K562 (cell line): ENCODE measurements at regions not wholly inside any gene's neighbourhood (a gene's known extent, or its start where the extent isn't known, plus 50 kb on each side); places are given as distances from the start of the nearest gene placed in this dataset.

Experiments
- ATAC-seq: fragments of 200-7000 bp; cut with Tn5 transposase; 3 replicates; pipeline ENCODE4 v1.9.1; 2020; ENCODE audit warnings: moderate library complexity
- BruUV-seq: library from RNA; stranded (reverse); fragments of 400-500 nt; replicated peaks from 2 replicates; lab custom pipeline; 2021; lab: Mats Ljungman, UMichigan
- CTCF ChIA-PET: fragments of 300-600 bp; formaldehyde crosslinking; extraction: SDS; loops from one replicate; lab custom pipeline; 2021; ENCODE audit warnings: low intra/inter-chr PET ratio; lab: Yijun Ruan, JAX
- POLR2A ChIA-PET: fragments of 300-600, 350-650 bp; sonication (Branson Sonifier 250); formaldehyde crosslinking; extraction: SDS; loops from one replicate; lab custom pipeline; 2021; ENCODE audit warnings: antibody characterized with exemption, inconsistent platforms; lab: Yijun Ruan, JAX
- DNase-seq, 4 experiments: peaks; one replicate each; pipeline versions ENCODE4 v3.0.0 to v3.0.0-alpha.2; 2011 to 2018; ENCODE audit warnings: low spot score in 3 of 4, mixed read lengths in 3 of 4; ENCODE audit errors: extremely low read depth in 1 of 4
- FAIRE-seq: peaks from 2 replicates; lab custom pipeline; 2011; peaks lifted over from hg19 to GRCh38; lab: Jason Lieb, UNC
- H2AFZ ChIP-seq: 2 replicates; pipeline ENCODE4 v1.6.0; 2011; ENCODE audit warnings: low read depth, low read length, control low read depth, inconsistent platforms
- H3K27ac ChIP-seq: fragments of 200-600 bp; 3 replicates; pipeline ENCODE4 v1.8.0; 2011; ENCODE audit warnings: low read depth, mild to moderate bottlenecking, control low read depth, inconsistent platforms, low read length, moderate library complexity, mixed read lengths; ENCODE audit errors: extremely low read depth
- H3K27me3 ChIP-seq, 2 experiments: fragments of 300-600 bp in 1 of 2; 2 replicates in 1 of 2; 3 replicates in 1 of 2; pipeline versions ENCODE4 v1.6.0 to v1.8.0; 2011; ENCODE audit warnings: inconsistent platforms in 2 of 2, low read length in 2 of 2, mild to moderate bottlenecking in 1 of 2, mixed read lengths in 1 of 2, moderate library complexity in 1 of 2; ENCODE audit not compliant: control insufficient read depth in 2 of 2, insufficient read depth in 2 of 2
- H3K36me3 ChIP-seq: fragments of 300-600 bp; 3 replicates; pipeline ENCODE4 v1.8.0; 2011; ENCODE audit warnings: mild to moderate bottlenecking, low read length, inconsistent platforms; ENCODE audit not compliant: control insufficient read depth, insufficient read depth
- H3K4me1 ChIP-seq, 2 experiments: fragments of 200-600 bp in 1 of 2; replicated peaks in 1 of 2; 2 replicates in 1 of 2; 3 replicates in 1 of 2; pipeline versions ENCODE4 v1.5.1 to v1.8.0; 2011; ENCODE audit warnings: inconsistent platforms in 2 of 2, low read length in 2 of 2, mild to moderate bottlenecking in 1 of 2, mixed read lengths in 1 of 2, moderate library complexity in 1 of 2; ENCODE audit not compliant: control insufficient read depth in 2 of 2, insufficient read depth in 2 of 2
- H3K4me2 ChIP-seq: 2 replicates; pipeline ENCODE4 v1.6.1; 2011; ENCODE audit warnings: low read length, control low read depth, inconsistent platforms, mixed read lengths; ENCODE audit not compliant: insufficient read depth
- H3K4me3 ChIP-seq: fragments of 200-600 bp; sonication (generic), shearing (Covaris generic); 2 replicates; pipeline ENCODE4 v1.5.1; 2016; ENCODE audit warnings: control low read depth, inconsistent platforms
- H3K79me2 ChIP-seq: fragments of 200-600 bp; 3 replicates; pipeline ENCODE4 v1.8.0; 2011; ENCODE audit warnings: low read length, inconsistent platforms; ENCODE audit not compliant: control insufficient read depth, insufficient read depth
- H3K9ac ChIP-seq, 2 experiments: 2 replicates each; pipeline versions ENCODE4 v1.6.0 to v1.6.1; 2011; ENCODE audit warnings: low read depth in 2 of 2, low read length in 2 of 2, control low read depth in 1 of 2, inconsistent platforms in 1 of 2, mild to moderate bottlenecking in 1 of 2, mixed read lengths in 1 of 2; ENCODE audit not compliant: insufficient read depth in 1 of 2
- H3K9me1 ChIP-seq: one replicate; pipeline ENCODE4 v1.6.0; 2011; ENCODE audit warnings: inconsistent platforms, mild to moderate bottlenecking, low read length, moderate library complexity; ENCODE audit not compliant: control insufficient read depth, insufficient read depth
- H3K9me3 ChIP-seq: replicated peaks from 2 replicates; pipeline ENCODE4 v1.5.1; 2011; ENCODE audit warnings: low read depth, low read length, inconsistent platforms; ENCODE audit not compliant: control insufficient read depth, insufficient read depth
- H4K20me1 ChIP-seq: replicated peaks from 2 replicates; pipeline ENCODE4 v1.6.1; 2011; ENCODE audit warnings: low read length, inconsistent platforms, mixed read lengths; ENCODE audit not compliant: control insufficient read depth, insufficient read depth
- ETV1 ChIP-seq: fragments of 450-650 bp; conservative IDR thresholded peaks from 2 replicates; pipeline ENCODE4 v1.6.1; 2016; ENCODE audit warnings: missing genetic modification characterization, control low read depth, low read depth, missing compliant biosample characterization
- FOXK1 ChIP-seq: sonication (generic); formaldehyde crosslinking; IDR thresholded peaks from 2 replicates; pipeline ENCODE4 v1.8.0; 2022; ENCODE audit warnings: missing genetic modification reagents, mild to moderate bottlenecking, borderline replicate concordance
- FUS ChIP-seq: fragments of 200-400 bp; formaldehyde crosslinking; optimal IDR thresholded peaks from 2 replicates; pipeline ENCODE3; 2017; ENCODE audit warnings: low read depth, low read length
- JUND ChIP-seq, 2 experiments: IDR thresholded peaks; 2 replicates in 1 of 2; 3 replicates in 1 of 2; pipeline ENCODE4 v1.6.1; 2011; ENCODE audit warnings: borderline replicate concordance in 2 of 2, low read depth in 2 of 2, low read length in 2 of 2, improper control_type of control experiment in 1 of 2, missing biosample characterization in 1 of 2, missing genetic modification characterization in 1 of 2, missing genetic modification reagents in 1 of 2
- KDM2B ChIP-seq: fragments of 250-450 bp; sonication (Bioruptor Pico); IDR thresholded peaks from 2 replicates; pipeline ENCODE4 v1.8.0; 2021; ENCODE audit warnings: mild to moderate bottlenecking, moderate library complexity
- KLF13 ChIP-seq: fragments of 450-650 bp; IDR thresholded peaks from 2 replicates; pipeline ENCODE4 v1.6.1; 2016; ENCODE audit warnings: missing genetic modification characterization, low read depth, mild to moderate bottlenecking, missing compliant biosample characterization, moderate library complexity, borderline replicate concordance
- MLLT1 ChIP-seq, 2 experiments: fragments of 450-650 bp; IDR thresholded peaks; 2 replicates each; pipeline ENCODE4 v1.6.1; 2016
- POLR3G ChIP-seq: IDR thresholded peaks from 2 replicates; pipeline ENCODE4 v1.6.1; 2011; ENCODE audit not compliant: insufficient read length, insufficient replicate concordance; ENCODE audit errors: extremely low read depth
- PYGO2 ChIP-seq: fragments of 450-650 bp; IDR thresholded peaks from 2 replicates; pipeline ENCODE4 v1.6.1; 2016; ENCODE audit warnings: mild to moderate bottlenecking, missing genetic modification characterization, moderate library complexity, missing compliant biosample characterization
- TCFL5 ChIP-seq: fragments of 250-450 bp; sonication (Bioruptor Pico); conservative IDR thresholded peaks from 2 replicates; pipeline ENCODE4 v1.6.1; 2021; ENCODE audit warnings: mild to moderate bottlenecking, moderate library complexity, matching md5 sums
- TSC22D4 ChIP-seq: fragments of 450-650 bp; IDR thresholded peaks from 2 replicates; pipeline ENCODE4 v1.6.1; 2016; ENCODE audit warnings: missing genetic modification characterization, missing biosample characterization, control low read depth
- XRCC4 ChIP-seq: IDR thresholded peaks from one replicate; pipeline ENCODE4 v1.6.1; 2011; ENCODE audit not compliant: insufficient read depth, insufficient read length; ENCODE audit errors: extremely low read depth
- ZNF217 ChIP-seq: sonication (generic); formaldehyde crosslinking; IDR thresholded peaks from 2 replicates; pipeline ENCODE4 v1.8.0; 2022; ENCODE audit warnings: mild to moderate bottlenecking, missing genetic modification reagents
- ZNF3 ChIP-seq: fragments of 250-450 bp; sonication (Bioruptor Pico); IDR thresholded peaks from 2 replicates; pipeline ENCODE4 v1.5.0; 2021; ENCODE audit warnings: mild to moderate bottlenecking, moderate library complexity
- WGBS: fragments of 100-300 bp; shearing (Covaris generic); methylation state at CpG from one replicate; pipeline ENCODE4 v1.1.6; 2016; ENCODE audit warnings: low coverage, mixed read lengths; ENCODE audit not compliant: insufficient coverage; ENCODE audit errors: missing lambda C conversion rate; 5-methylcytosine and 5-hydroxymethylcytosine counted together
- in situ Hi-C: fragments of 300-500 bp; cut with MboI; formaldehyde crosslinking; loops from 4 replicates; pipeline ENCODE4 v1.15.0; 2018; ENCODE audit warnings: inconsistent platforms, mixed read lengths
- intact Hi-C: fragments of 100-400 bp; cut with micrococcal nuclease; formaldehyde crosslinking; loops from 2 replicates; pipeline ENCODE4 v1.14.2; 2022
- TF ChIP-seq, protein P1 (sequence below), 2 experiments: IDR thresholded peaks in 1 of 2; conservative IDR thresholded peaks in 1 of 2; 2 replicates each; pipeline ENCODE4 v1.6.1; 2016; ENCODE audit warnings: low read depth in 2 of 2, mild to moderate bottlenecking in 1 of 2, missing compliant biosample characterization in 1 of 2, missing genetic modification characterization in 1 of 2, moderate library complexity in 1 of 2

- Histone ChIP-seq H3K9me3 (no peaks in the 10 kb centered on the region), H3K36me3 (no peaks in the 10 kb centered on the region), H2AFZ (no peak overlapping the region), H3K9me1 (no peaks in the 10 kb centered on the region), H4K20me1 (no peaks in the 10 kb centered on the region), H3K4me1 (no peaks in the 10 kb centered on the region), H3K79me2 (no peaks in the 10 kb centered on the region), H3K4me3 (no peak overlapping the region), H3K9ac (no peak overlapping the region), H3K4me2 (no peak overlapping the region), H3K27ac (no peak overlapping the region), H3K27me3 (no peaks in the 10 kb centered on the region)
- DNase-seq (no peak), FAIRE-seq (no peak), ATAC-seq (no peak)
- TF ChIP-seq PYGO2 (no peak), JUND (IDR thresholded peaks at IDR 0.05; ENCODE audit: borderline replicate concordance, low read depth, low read length) (no peak), JUND (tag; IDR thresholded peaks at IDR 0.05; ENCODE audit: borderline replicate concordance, low read depth, low read length) (no peak), KDM2B (CRISPR knock-in tag) (no peak), FOXK1 (CRISPR knock-in tag) (no peak), ETV1 (tag) (no peak), POLR3G (no peak), ZNF3 (CRISPR knock-in tag) (no peak), ZNF217 (CRISPR knock-in tag) (no peak), KLF13 (tag) (no peak), XRCC4 (no peak), MLLT1 (IDR thresholded peaks at IDR 0.05) (no peak), TCFL5 (CRISPR knock-in tag) (no peak), FUS (no peak), TSC22D4 (no peak)
- TF ChIP-seq, protein P1, sequence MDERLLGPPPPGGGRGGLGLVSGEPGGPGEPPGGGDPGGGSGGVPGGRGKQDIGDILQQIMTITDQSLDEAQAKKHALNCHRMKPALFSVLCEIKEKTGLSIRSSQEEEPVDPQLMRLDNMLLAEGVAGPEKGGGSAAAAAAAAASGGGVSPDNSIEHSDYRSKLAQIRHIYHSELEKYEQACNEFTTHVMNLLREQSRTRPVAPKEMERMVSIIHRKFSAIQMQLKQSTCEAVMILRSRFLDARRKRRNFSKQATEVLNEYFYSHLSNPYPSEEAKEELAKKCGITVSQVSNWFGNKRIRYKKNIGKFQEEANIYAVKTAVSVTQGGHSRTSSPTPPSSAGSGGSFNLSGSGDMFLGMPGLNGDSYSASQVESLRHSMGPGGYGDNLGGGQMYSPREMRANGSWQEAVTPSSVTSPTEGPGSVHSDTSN (CRISPR knock-in tag; IDR thresholded peaks at IDR 0.05; ENCODE audit: low read depth): no peak
- TF ChIP-seq, protein P1 (tag; conservative IDR thresholded peaks at IDR 0.05; ENCODE audit: low read depth): no peak
- intact Hi-C loops: no loop called here
- in situ Hi-C loops: no loop called here
- CTCF ChIA-PET: no interaction called here
- 14% methylated on average over 2 of the region's 2 CpGs for WGBS
- no TSS peak for BruUV-seq
- POLR2A ChIA-PET: no interaction called here
These were observed 1298.8 kb upstream of the CDH6 start for GRCh38 chr5:29894668-29895067.
